ENCODE measurements at regions not wholly inside any gene's neighbourhood (a gene's known extent, or its start where the extent isn't known, plus 50 kb on each side); places are given as distances from the start of the nearest gene placed in this dataset.

GRCh38 chr7:51995596-51996179 lies 679.1 kb upstream of the COBL start:
- no peak overlapping the region for H3K4me3 Mint-ChIP-seq
- peaks cover 19% of the 10 kb centered on the region for H3K9me3 Mint-ChIP-seq (ENCODE audit: low read depth)
- CTCF ChIA-PET, result no interaction called here
- H3K27me3 Mint-ChIP-seq, result no peaks in the 10 kb centered on the region
- H3K4me1 Mint-ChIP-seq, result no peaks in the 10 kb centered on the region
- ATAC-seq (no peak), DNase-seq (no peak)
- no peak overlapping the region for H3K27ac Mint-ChIP-seq
- H3K36me3 Mint-ChIP-seq, result no peaks in the 10 kb centered on the region

GRCh38 chr7:51982653-51983052 lies 666.0 kb upstream of the COBL start:
- no peak overlapping the region for H3K4me3 Mint-ChIP-seq
- no peak for ATAC-seq

GRCh38 chr7:51980812-51981211 lies 664.2 kb upstream of the COBL start:
- no peak for ATAC-seq
- no peak for DNase-seq
- peaks cover 9% of the 10 kb centered on the region for H3K9me3 Mint-ChIP-seq (ENCODE audit: low read depth)
- H3K36me3 Mint-ChIP-seq, result no peaks in the 10 kb centered on the region
- H3K27ac Mint-ChIP-seq, result no peak overlapping the region
- H3K4me3 Mint-ChIP-seq, result no peak overlapping the region
- CTCF ChIA-PET, result no interaction called here
- H3K27me3 Mint-ChIP-seq, result no peaks in the 10 kb centered on the region
- H3K4me1 Mint-ChIP-seq, result no peaks in the 10 kb centered on the region

More at GRCh38 chr7:51982653-51983052, 666.0 kb upstream of the COBL start:
- CTCF ChIA-PET, result no interaction called here
- no peak for DNase-seq
- no peaks in the 10 kb centered on the region for H3K27me3 Mint-ChIP-seq
- H3K4me1 Mint-ChIP-seq, result no peaks in the 10 kb centered on the region
- H3K9me3 Mint-ChIP-seq (ENCODE audit: low read depth), result peaks cover 19% of the 10 kb centered on the region
- H3K27ac Mint-ChIP-seq, result no peak overlapping the region
- no peaks in the 10 kb centered on the region for H3K36me3 Mint-ChIP-seq

- Mint-ChIP-seq H3K27me3 (no peaks in the 10 kb centered on the region), H3K4me1 (no peaks in the 10 kb centered on the region), H3K9me3 (ENCODE audit: low read depth) (peaks cover 6% of the 10 kb centered on the region), H3K36me3 (no peaks in the 10 kb centered on the region), H3K4me3 (no peak overlapping the region), H3K27ac (no peak overlapping the region)
- DNase-seq (no peak), ATAC-seq (no peak)
- CTCF ChIA-PET, result no interaction called here
These were observed 663.7 kb upstream of the COBL start for GRCh38 chr7:51980313-51980712.

- ATAC-seq (no peak), DNase-seq (no peak)
- Mint-ChIP-seq H3K27ac (no peak overlapping the region), H3K9me3 (ENCODE audit: low read depth) (peaks cover 1% of the 10 kb centered on the region), H3K27me3 (no peaks in the 10 kb centered on the region), H3K36me3 (no peaks in the 10 kb centered on the region), H3K4me3 (no peak overlapping the region), H3K4me1 (no peaks in the 10 kb centered on the region)
- CTCF ChIA-PET, result no interaction called here
These were observed 661.3 kb upstream of the COBL start for GRCh38 chr7:51977913-51978312.

GRCh38 chr7:51973939-51974338 lies 657.3 kb upstream of the COBL start:
- Mint-ChIP-seq H3K4me1 (no peaks in the 10 kb centered on the region), H3K9me3 (ENCODE audit: low read depth) (no peaks in the 10 kb centered on the region), H3K27me3 (no peaks in the 10 kb centered on the region), H3K4me3 (no peak overlapping the region), H3K27ac (no peak overlapping the region), H3K36me3 (no peaks in the 10 kb centered on the region)
- ATAC-seq, result no peak
- DNase-seq, result no peak
- CTCF ChIA-PET, result no interaction called here

- Mint-ChIP-seq H3K27me3 (no peaks in the 10 kb centered on the region), H3K4me3 (no peak overlapping the region), H3K27ac (no peak overlapping the region), H3K4me1 (no peaks in the 10 kb centered on the region), H3K9me3 (ENCODE audit: low read depth) (peaks cover 4% of the 10 kb centered on the region), H3K36me3 (no peaks in the 10 kb centered on the region)
- ATAC-seq (no peak), DNase-seq (no peak)
- CTCF ChIA-PET, result no interaction called here
These were observed 656.5 kb upstream of the COBL start for GRCh38 chr7:51973071-51973470.

- Mint-ChIP-seq H3K27ac (no peak overlapping the region), H3K9me3 (ENCODE audit: low read depth) (peaks cover 6% of the 10 kb centered on the region), H3K4me3 (no peak overlapping the region), H3K36me3 (no peaks in the 10 kb centered on the region), H3K4me1 (no peaks in the 10 kb centered on the region), H3K27me3 (no peaks in the 10 kb centered on the region)
- no peak for ATAC-seq
- CTCF ChIA-PET, result no interaction called here
- no peak for DNase-seq
These were observed 654.5 kb upstream of the COBL start for GRCh38 chr7:51970961-51971665.

- Mint-ChIP-seq H3K9me3 (ENCODE audit: low read depth) (peaks cover 9% of the 10 kb centered on the region), H3K27ac (no peak overlapping the region), H3K36me3 (no peaks in the 10 kb centered on the region), H3K27me3 (no peaks in the 10 kb centered on the region), H3K4me1 (no peaks in the 10 kb centered on the region), H3K4me3 (no peak overlapping the region)
- ATAC-seq, result no peak
- DNase-seq, result no peak
- CTCF ChIA-PET, result no interaction called here
These were observed 651.9 kb upstream of the COBL start for GRCh38 chr7:51968461-51968860.

GRCh38 chr7:51965454-51965853 lies 648.8 kb upstream of the COBL start:
- CTCF ChIA-PET, result no interaction called here
- ATAC-seq, result no peak
- Mint-ChIP-seq H3K36me3 (no peaks in the 10 kb centered on the region), H3K4me1 (no peaks in the 10 kb centered on the region), H3K4me3 (no peak overlapping the region), H3K27ac (no peak overlapping the region), H3K27me3 (no peaks in the 10 kb centered on the region), H3K9me3 (ENCODE audit: low read depth) (peaks cover 11% of the 10 kb centered on the region)
- DNase-seq, result no peak

- H3K27ac Mint-ChIP-seq, result no peak overlapping the region
- CTCF ChIA-PET, result no interaction called here
These were observed 645.2 kb upstream of the COBL start for GRCh38 chr7:51961804-51962203.

GRCh38 chr7:51950813-51951212 lies 634.2 kb upstream of the COBL start:
- Mint-ChIP-seq H3K9me3 (ENCODE audit: low read depth) (peaks cover 3% of the 10 kb centered on the region), H3K27ac (no peak overlapping the region), H3K36me3 (no peaks in the 10 kb centered on the region), H3K4me1 (no peaks in the 10 kb centered on the region), H3K4me3 (no peak overlapping the region), H3K27me3 (no peaks in the 10 kb centered on the region)
- DNase-seq, result no peak
- ATAC-seq, result no peak
- CTCF ChIA-PET, result no interaction called here

More at GRCh38 chr7:51961804-51962203, 645.2 kb upstream of the COBL start:
- ATAC-seq, result no peak
- H3K9me3 Mint-ChIP-seq (ENCODE audit: low read depth), result peaks cover 7% of the 10 kb centered on the region
- no peak for DNase-seq
- no peaks in the 10 kb centered on the region for H3K27me3 Mint-ChIP-seq
- no peak overlapping the region for H3K4me3 Mint-ChIP-seq
- H3K4me1 Mint-ChIP-seq, result no peaks in the 10 kb centered on the region
- no peaks in the 10 kb centered on the region for H3K36me3 Mint-ChIP-seq

- DNase-seq (no peak), ATAC-seq (no peak)
- H3K27ac Mint-ChIP-seq, result no peak overlapping the region
- peaks cover 6% of the 10 kb centered on the region for H3K9me3 Mint-ChIP-seq (ENCODE audit: low read depth)
- H3K36me3 Mint-ChIP-seq, result no peaks in the 10 kb centered on the region
- H3K4me3 Mint-ChIP-seq, result no peak overlapping the region
- CTCF ChIA-PET, result no interaction called here
- H3K27me3 Mint-ChIP-seq, result no peaks in the 10 kb centered on the region
- H3K4me1 Mint-ChIP-seq, result no peaks in the 10 kb centered on the region
These were observed 633.4 kb upstream of the COBL start for GRCh38 chr7:51949726-51950644.

- Mint-ChIP-seq H3K36me3 (no peaks in the 10 kb centered on the region), H3K27me3 (no peaks in the 10 kb centered on the region), H3K27ac (no peak overlapping the region), H3K4me1 (no peaks in the 10 kb centered on the region), H3K4me3 (no peak overlapping the region), H3K9me3 (ENCODE audit: low read depth) (peaks cover 12% of the 10 kb centered on the region)
- no peak for DNase-seq
- ATAC-seq, result no peak
- CTCF ChIA-PET, result no interaction called here
These were observed 614.2 kb upstream of the COBL start for GRCh38 chr7:51930834-51931233.

All from activated CD8-positive, alpha-beta memory T cell treated with anti-CD3 and anti-CD28 coated beads, Interleukin-2, amount 10 ng/mL, durations not matched to agents 7 days and 5 days (primary cell).